OCI-LY1 (cell line): ENCODE measurements at regions not wholly inside any gene's neighbourhood (a gene's known extent, or its start where the extent isn't known, plus 50 kb on each side); places are given as distances from the start of the nearest gene placed in this dataset.
"Not testable (repeated sequence)": the region's sequence is repeated elsewhere in the genome, so short reads cannot be mapped to it uniquely, and the experiment has no call there.

Source experiments
- H2AFZ ChIP-seq: fragments of 200-600 bp; sonication (generic), shearing (Covaris generic); 2 replicates; pipeline ENCODE4 v1.6.0; 2014; ENCODE audit warnings: antibody characterized with exemption, mild to moderate bottlenecking, low read length
- H3F3A ChIP-seq: fragments of 200-600 bp; sonication (generic), shearing (Covaris generic); 2 replicates; pipeline ENCODE4 v1.6.0; 2014; ENCODE audit warnings: mild to moderate bottlenecking, antibody characterized with exemption, low read length, moderate library complexity; ENCODE audit not compliant: insufficient read depth
- H3K27ac ChIP-seq: fragments of 200-600 bp; sonication (generic); 2 replicates; pipeline ENCODE4 v1.5.1; 2014; ENCODE audit warnings: low read length, mixed run types, mild to moderate bottlenecking, low read depth; ENCODE audit not compliant: poor library complexity, severe bottlenecking
- H3K27me3 ChIP-seq: fragments of 200-600 bp; sonication (generic); 2 replicates; pipeline ENCODE4 v1.6.0; 2014; ENCODE audit warnings: antibody characterized with exemption, mild to moderate bottlenecking, low read length, moderate library complexity; ENCODE audit not compliant: insufficient read depth
- H3K36me3 ChIP-seq: fragments of 200-600 bp; sonication (generic); 2 replicates; pipeline ENCODE4 v1.6.1; 2014; ENCODE audit warnings: mild to moderate bottlenecking, antibody characterized with exemption, low read length, moderate library complexity, mixed read lengths; ENCODE audit not compliant: insufficient read depth
- H3K4me1 ChIP-seq: fragments of 200-600 bp; sonication (generic); 2 replicates; pipeline ENCODE4 v1.5.1; 2014; ENCODE audit warnings: mild to moderate bottlenecking, low read length, moderate library complexity; ENCODE audit not compliant: insufficient read depth, severe bottlenecking
- H3K4me2 ChIP-seq: fragments of 200-600 bp; sonication (generic), shearing (Covaris generic); 2 replicates; pipeline ENCODE4 v1.6.1; 2014; ENCODE audit warnings: low read length
- H3K4me3 ChIP-seq: fragments of 200-600 bp; sonication (generic); 2 replicates; pipeline ENCODE4 v1.5.1; 2014; ENCODE audit warnings: low read length, low read depth, mild to moderate bottlenecking, mixed read lengths; ENCODE audit not compliant: poor library complexity, severe bottlenecking
- H3K79me2 ChIP-seq: fragments of 200-600 bp; shearing (Covaris generic); 2 replicates; pipeline ENCODE4 v1.6.1; 2016; ENCODE audit warnings: mixed run types, low read length, mixed read lengths; ENCODE audit not compliant: insufficient read depth
- H3K9ac ChIP-seq: fragments of 200-600 bp; sonication (generic), shearing (Covaris generic); 2 replicates; pipeline ENCODE4 v1.6.1; 2014; ENCODE audit warnings: mild to moderate bottlenecking, low read length, mixed read lengths
- H3K9me2 ChIP-seq: fragments of 200-600 bp; sonication (generic), shearing (Covaris generic); 2 replicates; pipeline ENCODE4 v1.6.1; 2014; ENCODE audit warnings: low read depth, mild to moderate bottlenecking, low read length, mixed read lengths
- H3K9me3 ChIP-seq: fragments of 200-600 bp; shearing (Covaris generic); 2 replicates; pipeline ENCODE4 v1.6.1; 2014; ENCODE audit warnings: low read length, mixed read lengths
- H4K20me1 ChIP-seq: fragments of 200-600 bp; sonication (generic), shearing (Covaris generic); 2 replicates; pipeline ENCODE4 v1.6.0; 2016; ENCODE audit warnings: mild to moderate bottlenecking, low read length; ENCODE audit not compliant: insufficient read depth

DNA sequence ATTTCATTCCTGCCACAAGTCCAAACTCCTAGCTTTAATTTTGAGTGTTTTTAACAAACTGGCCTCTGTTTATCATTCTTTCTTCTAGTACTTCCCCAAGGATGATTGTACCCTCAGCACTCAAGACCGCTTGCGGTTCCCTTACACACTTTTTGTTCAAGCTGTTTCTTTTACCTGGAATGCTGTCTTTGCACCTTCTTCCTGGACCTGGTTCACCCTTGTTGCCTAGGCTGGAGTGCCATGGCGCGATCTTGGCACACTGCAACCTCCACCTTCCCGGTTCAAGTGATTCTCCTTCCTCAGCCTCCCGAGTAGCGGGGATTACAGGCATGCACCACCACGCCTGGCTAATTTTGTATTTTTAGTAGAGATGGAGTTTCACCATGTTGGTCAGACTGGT lies 151.7 kb downstream of the OR4F15 start:
- not testable (repeated sequence) for H3K27me3 ChIP-seq, H4K20me1 ChIP-seq, H3K36me3 ChIP-seq, H3K4me1 ChIP-seq, H3F3A ChIP-seq, H3K27ac ChIP-seq, H3K4me2 ChIP-seq, H3K9me3 ChIP-seq, H3K4me3 ChIP-seq, H2AFZ ChIP-seq, H3K79me2 ChIP-seq, H3K9ac ChIP-seq, H3K9me2 ChIP-seq

DNA sequence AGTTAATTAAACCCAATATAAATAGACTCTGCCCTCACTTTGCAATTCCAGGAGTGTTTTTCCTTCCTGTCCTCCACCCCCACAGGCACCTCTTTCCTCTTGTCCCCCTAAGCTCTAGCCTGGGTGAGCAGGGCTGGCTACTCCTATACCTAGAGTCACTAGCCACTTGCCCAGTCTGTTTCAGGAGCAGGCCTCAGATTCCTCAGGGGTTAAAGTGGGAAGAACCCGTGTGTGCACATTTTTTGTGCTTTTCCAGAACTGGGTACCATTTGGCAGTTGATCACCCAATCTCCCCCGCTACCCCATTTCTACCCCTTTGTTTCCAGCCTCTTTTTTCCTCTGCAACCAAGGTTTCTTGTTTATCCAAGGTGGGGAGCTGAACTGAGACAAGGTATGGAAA lies 153.4 kb downstream of the OR4F15 start:
- not testable (repeated sequence) for H3K4me3 ChIP-seq, H3K4me1 ChIP-seq, H3K27me3 ChIP-seq, H2AFZ ChIP-seq, H3K27ac ChIP-seq, H3K79me2 ChIP-seq, H3K9me2 ChIP-seq, H3F3A ChIP-seq, H3K36me3 ChIP-seq, H3K9me3 ChIP-seq, H4K20me1 ChIP-seq, H3K9ac ChIP-seq, H3K4me2 ChIP-seq

DNA sequence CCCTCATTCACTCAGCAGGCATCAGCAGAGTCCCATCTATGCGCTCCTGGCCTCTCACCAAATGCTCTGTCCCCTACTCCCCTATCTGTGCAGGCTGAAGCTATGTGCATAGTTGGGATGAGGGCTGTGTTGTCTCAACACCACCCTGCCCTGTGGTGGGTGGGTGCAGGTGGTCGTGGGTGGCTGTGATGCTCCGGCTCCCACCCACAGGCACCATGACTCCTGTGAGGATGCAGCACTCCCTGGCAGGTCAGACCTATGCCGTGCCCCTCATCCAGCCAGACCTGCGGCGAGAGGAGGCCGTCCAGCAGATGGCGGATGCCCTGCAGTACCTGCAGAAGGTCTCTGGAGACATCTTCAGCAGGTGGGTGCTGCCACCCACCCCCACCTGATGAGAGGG lies 153.9 kb downstream of the OR4F15 start:
- not testable (repeated sequence) for H4K20me1 ChIP-seq, H3K4me1 ChIP-seq, H3K9me2 ChIP-seq, H3K36me3 ChIP-seq, H3K4me2 ChIP-seq, H3F3A ChIP-seq, H3K9ac ChIP-seq, H3K4me3 ChIP-seq, H3K27me3 ChIP-seq, H3K79me2 ChIP-seq, H2AFZ ChIP-seq, H3K27ac ChIP-seq, H3K9me3 ChIP-seq

DNA sequence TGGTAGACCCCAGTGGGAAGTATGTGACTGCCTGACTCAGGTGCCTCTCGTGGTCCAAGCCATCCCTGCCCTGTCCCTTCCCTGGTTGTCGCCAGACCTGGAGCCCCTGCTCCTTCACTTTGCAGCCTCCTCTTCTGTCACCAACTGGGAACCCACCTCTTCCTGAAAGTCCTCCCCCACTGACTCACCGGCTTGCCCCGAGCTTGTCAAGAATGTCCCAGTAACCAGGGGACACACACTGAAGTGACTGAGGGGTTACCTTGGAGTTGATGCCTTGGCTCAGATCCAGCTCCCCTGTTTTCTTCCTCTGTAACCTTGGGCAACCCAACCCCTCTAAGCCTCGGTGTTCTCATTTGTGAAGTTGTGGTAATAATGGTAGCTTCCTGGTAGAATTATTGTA lies 155.4 kb downstream of the OR4F15 start:
- not testable (repeated sequence) for H3K9ac ChIP-seq, H3K9me2 ChIP-seq, H2AFZ ChIP-seq, H3K36me3 ChIP-seq, H3K27ac ChIP-seq, H3K4me2 ChIP-seq, H3K4me3 ChIP-seq, H3K27me3 ChIP-seq, H3K4me1 ChIP-seq, H3K9me3 ChIP-seq, H3F3A ChIP-seq, H3K79me2 ChIP-seq, H4K20me1 ChIP-seq

DNA sequence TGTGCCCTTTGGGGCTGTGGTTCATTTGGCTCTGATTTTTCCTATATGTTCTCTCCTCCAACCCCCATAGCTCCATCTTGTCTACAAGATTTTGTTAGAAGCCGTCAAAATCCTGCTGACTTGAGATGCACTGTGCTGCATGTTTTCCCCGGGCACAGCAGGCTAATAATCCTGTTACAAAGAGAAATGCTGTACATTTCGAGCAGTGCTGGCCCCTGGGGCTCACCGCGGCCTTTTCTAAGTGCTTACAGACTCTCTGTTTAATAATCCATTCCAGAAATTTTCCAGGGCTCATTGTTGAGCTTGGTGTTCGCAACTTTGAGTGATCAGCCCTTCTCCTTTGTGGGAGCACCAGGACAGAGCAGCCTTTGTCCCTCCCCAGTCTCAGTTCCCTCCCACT lies 158.6 kb downstream of the OR4F15 start:
- not testable (repeated sequence) for H3K9me3 ChIP-seq, H3K4me1 ChIP-seq, H3F3A ChIP-seq, H3K4me2 ChIP-seq, H3K9me2 ChIP-seq, H3K79me2 ChIP-seq, H3K4me3 ChIP-seq, H3K27ac ChIP-seq, H3K27me3 ChIP-seq, H3K9ac ChIP-seq, H2AFZ ChIP-seq, H4K20me1 ChIP-seq, H3K36me3 ChIP-seq

DNA sequence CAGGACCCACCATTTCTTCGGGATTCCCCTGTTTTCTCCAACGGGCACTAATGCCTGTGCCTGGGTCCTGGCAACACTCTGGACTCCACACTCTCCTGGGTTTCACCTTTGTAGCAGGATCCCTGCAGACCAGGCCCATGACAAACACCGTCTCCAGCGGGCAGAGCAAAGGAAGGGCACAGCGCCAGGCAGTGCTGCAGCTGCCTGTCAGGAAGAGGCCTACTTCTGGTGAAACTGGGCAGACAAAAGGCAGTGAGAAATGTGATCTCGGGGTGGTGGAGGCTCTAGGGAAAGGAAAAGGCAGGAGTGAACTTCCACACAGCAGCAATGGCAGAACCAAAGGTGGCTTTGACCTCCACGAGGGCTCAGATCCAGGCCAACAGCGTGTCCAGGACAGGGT lies 165.3 kb downstream of the OR4F15 start:
- H4K20me1 ChIP-seq, H3K9me3 ChIP-seq, H2AFZ ChIP-seq, H3K4me2 ChIP-seq, H3K9me2 ChIP-seq, H3K4me3 ChIP-seq, H3K27me3 ChIP-seq, H3K9ac ChIP-seq, H3K27ac ChIP-seq, H3K79me2 ChIP-seq, H3K36me3 ChIP-seq, H3K4me1 ChIP-seq, H3F3A ChIP-seq: not testable (repeated sequence)

DNA sequence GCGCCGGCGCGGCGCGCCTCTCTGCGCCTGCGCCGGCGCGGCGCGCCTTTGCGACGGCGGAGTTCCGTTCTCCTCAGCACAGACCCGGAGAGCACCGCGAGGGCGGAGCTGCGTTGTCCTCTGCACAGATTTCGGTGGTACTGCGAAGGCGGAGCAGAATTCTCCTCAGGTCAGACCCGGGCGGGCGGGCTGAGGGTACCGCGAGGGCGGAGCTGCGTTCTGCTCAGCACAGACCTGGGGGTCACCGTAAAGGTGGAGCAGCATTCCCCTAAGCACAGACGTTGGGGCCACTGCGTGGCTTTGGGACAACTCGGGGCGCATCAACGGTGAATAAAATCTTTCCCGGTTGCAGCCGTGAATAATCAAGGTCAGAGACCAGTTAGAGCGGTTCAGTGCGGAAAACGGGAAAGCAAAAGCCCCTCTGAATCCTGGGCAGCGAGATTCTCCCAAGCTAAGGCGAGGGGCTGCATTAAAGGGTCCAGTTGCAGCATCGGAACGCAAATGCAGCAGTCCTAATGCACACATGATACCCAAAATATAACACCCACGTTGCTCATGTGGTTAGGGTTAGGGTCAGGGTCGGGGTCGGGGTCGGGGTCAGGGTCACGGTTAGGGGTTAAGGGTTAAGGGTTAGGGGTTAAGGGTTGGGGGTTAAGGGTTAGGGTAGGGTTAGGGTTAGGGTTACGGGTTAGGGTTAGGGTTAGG lies 168.4 kb downstream of the OR4F15 start:
- not testable (repeated sequence) for H3K4me2 ChIP-seq, H3K27me3 ChIP-seq, H2AFZ ChIP-seq, H3K36me3 ChIP-seq, H3F3A ChIP-seq, H3K27ac ChIP-seq, H3K9ac ChIP-seq, H3K79me2 ChIP-seq, H3K4me3 ChIP-seq, H3K9me3 ChIP-seq, H3K9me2 ChIP-seq, H3K4me1 ChIP-seq, H4K20me1 ChIP-seq
